NCI-H2081 (cell line): ENCODE measurements at regions not wholly inside any gene's neighbourhood (a gene's known extent, or its start where the extent isn't known, plus 50 kb on each side); places are given as distances from the start of the nearest gene placed in this dataset.

Source experiments
- DNase-seq, 2 experiments: peaks; one replicate each; lab custom pipeline; 2025; lab: John Stamatoyannopoulos, UW

- DNase-seq, result no peak
Measured at GRCh38 chr6:43948527-43949485, 178.4 kb downstream of the MRPL14 start.

DNA sequence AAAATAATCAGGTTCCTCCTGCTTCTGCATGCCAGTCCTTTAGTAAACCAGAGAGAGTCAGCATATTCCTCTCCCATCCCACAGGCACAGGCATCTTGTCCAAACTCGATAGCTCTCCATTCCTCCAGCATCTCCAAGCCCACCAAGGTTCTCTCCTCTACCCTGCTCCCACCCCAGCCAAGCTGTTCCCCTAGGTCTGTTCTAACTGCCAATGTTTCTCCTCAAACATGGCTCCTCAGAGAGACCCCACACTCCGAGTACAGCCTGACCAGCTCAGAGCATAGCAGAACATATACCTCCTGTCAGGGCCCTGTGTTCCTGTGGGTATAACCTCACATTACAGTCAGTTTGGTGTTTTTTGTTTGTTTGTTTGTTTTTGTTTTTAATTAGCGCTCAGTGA, 177.8 kb downstream of the VEGFA start:
- no peak for DNase-seq

DNA sequence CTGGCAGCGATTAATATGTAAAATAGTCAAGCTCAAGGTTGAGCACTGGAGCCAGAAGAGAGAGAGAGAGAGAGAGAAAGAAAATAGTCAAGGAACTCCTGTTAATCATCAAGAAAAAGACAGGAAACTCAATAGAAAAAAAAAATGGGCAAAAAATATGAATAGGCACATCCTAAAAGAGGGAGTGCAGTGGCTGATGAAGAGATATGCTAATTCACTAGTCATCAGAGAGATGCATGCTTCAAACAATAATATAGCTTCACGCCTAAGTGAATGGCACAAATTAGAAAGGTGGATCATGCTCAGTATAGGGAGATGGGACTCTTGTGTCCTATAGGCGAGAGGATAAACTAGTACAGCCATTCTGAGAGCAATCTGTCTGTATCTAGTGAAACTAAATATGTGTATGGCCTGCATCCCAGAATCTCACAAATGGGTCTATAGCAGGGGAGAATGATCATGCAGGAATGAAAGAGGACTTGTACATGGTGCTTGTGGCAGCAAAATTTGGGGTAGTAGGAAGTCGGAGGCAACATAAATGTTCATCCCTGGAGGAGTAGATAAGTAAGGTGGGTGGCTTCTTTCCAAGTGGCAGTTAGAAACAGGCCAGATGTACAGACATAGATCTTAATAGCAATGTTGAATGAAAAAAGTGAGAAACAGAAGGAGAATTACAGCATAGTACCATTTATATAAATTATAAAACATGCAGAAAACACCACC, 176.8 kb downstream of the VEGFA start:
- no peak for DNase-seq

GRCh38 chr6:43945768-43946080, 175.7 kb downstream of the VEGFA start:
- DNase-seq, result no peak

- no peak for DNase-seq
Measured at GRCh38 chr6:43944908-43945767, 175.1 kb downstream of the VEGFA start.

- DNase-seq, result no peak
Measured at GRCh38 chr6:43943781-43944250, 173.8 kb downstream of the VEGFA start.

DNA sequence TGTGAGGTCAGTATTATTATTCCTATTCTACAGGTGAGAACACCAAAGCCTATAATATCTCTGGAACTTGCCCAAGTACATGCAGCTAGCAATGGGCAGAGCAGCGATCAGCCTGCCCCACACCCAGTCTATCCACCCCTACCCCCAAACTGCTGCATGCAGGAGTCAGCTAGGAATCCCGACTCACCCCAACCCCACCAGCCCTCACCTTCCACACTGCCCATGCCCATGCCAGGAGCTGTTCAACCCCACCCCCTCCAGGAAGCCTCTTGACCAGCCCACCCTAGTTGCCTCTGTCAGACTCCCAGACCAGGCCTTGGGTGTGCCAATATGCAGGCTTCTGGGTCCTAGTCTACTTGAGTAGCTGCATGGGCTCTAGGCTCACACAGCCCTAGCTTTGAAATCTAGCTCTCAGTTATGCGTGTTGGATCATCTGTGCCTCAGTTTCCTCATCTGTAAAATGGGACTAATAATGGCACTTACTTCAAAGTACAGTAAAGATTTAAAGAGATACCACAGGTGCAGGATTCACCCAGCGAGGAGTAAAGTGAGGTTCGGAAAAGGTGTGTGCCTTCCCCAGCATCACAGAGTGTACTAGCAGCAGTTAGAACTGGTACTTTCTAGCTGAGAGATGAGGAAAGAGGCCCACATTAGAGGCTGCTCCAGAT, 173.2 kb downstream of the VEGFA start:
- DNase-seq, result no peak

DNA sequence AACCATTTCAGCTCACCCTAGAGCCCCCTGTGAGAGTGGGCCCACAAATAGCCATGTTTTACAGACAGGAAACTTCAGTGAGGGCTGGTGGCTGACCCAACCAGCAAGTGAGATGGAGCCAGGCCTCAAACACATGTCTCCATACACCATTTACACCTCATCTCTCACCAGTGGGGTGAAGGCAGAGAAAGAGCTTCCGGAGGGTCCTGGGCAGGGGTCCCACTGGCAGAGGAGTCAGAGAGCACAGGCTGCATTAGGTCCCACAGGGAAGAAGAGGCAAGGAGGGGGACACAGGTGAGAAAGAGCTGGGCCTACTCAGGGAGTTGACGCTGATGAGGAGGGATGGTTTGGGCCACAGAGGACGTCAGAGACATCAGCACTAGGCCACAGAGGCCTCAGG, 172.6 kb downstream of the VEGFA start:
- no peak for DNase-seq

GRCh38 chr6:43942011-43942442, 172.0 kb downstream of the VEGFA start:
- peak in 1 of 2 experiments; percentile 13 for DNase-seq

GRCh38 chr6:43941174-43941573, 171.2 kb downstream of the VEGFA start:
- DNase-seq, result no peak

GRCh38 chr6:43940393-43941087, 170.5 kb downstream of the VEGFA start:
- DNase-seq, result no peak

DNA sequence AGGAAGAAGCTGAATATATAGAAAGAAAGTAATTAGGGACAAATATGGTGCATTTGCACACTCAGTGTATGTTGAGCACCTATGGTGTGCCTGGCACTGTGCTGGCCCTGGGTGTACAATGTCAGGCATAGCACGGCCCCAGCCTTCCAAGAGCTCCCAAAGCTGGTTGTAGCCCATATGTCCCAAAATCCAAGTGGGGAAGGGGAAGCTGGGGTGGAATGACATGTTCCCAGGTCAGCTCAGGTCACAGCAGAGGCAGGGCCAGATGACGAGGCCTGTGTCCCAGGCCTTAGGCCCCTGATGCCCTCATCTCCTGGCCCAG, 170.0 kb downstream of the VEGFA start:
- DNase-seq, result no peak

DNA sequence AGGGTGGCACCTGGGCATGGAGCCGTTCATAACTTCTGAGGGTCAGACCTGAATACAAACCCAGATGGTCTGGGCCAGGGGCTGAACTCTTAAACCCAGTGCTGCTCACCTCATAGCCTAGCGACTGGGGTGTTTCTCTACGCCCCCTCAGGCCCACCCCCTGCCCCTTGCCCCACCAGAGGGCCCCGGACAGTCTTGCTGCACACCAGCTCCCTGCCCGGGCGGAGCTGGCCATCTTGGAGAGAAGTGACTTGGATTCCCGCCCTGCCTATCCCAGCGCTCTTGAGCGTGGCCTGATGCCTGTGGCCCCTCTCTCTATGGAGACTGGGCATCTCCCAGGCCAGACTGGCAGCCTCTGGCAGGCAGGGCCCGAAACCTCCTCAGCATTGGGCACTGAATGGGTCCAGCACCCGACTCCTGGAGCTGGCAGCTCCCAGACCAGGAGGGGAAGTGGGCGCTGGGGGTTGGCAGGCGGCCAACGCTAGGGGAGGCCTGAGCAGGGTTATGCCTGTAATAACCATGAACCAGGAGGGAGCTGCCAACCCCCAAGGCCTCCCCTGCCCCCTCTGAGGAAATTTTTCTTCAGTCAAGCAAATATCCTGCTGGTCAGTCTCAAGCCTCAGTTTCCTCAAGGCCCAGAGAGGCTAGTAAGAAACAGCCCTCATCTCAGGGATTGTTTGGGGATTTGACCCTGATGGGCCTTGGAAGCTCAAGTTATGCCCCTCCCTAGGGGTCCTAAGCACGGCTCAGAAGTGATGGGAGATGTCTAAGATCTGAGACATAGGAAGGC, 169.5 kb downstream of the VEGFA start:
- DNase-seq, result no peak

GRCh38 chr6:43938178-43939105, 168.4 kb downstream of the VEGFA start:
- no peak for DNase-seq

DNA sequence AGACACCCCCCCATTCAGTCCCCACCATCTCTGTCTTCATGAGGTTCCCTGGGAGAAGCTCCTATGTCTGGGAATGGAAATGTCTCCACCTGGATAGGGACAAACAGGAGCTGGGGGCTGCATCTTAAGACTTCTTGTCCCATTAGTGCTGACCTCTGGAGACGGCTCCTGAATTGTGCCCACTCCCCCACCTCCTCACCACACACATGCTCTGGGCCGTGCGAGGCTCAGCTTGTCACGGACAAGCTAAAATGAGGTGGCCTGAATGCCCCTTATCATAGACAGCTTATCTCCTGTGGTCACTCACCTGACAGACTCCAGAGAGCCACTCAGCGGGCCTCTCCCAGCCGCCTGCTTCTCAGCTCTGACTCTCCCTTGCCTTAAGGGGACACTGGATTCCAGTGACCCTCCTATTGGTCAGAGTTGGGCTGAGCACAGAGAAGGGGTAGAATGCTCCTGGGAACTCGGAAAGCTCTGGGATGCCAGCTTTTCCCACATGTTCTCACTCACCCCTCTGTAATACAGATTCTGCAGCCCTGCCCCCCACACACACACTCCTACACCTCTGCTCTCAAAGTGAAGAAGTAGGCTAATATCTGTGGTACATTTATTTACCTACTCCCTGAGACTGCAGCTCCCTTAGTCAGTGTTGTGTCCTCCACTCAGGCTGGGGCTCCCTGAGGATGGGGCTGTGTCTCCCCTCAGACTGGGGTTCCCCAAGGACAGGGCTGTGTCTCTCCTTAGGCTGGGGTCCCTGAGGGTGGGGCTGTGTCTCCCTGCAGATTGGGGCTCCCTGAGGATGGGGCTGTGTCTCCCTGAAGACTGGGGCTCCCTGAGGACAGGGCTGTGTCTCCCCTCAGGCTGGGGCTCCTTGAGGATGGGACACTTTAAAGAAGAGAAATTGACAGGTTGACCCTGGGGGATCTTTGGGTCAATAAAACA, 167.5 kb downstream of the VEGFA start:
- DNase-seq, result no peak

DNA sequence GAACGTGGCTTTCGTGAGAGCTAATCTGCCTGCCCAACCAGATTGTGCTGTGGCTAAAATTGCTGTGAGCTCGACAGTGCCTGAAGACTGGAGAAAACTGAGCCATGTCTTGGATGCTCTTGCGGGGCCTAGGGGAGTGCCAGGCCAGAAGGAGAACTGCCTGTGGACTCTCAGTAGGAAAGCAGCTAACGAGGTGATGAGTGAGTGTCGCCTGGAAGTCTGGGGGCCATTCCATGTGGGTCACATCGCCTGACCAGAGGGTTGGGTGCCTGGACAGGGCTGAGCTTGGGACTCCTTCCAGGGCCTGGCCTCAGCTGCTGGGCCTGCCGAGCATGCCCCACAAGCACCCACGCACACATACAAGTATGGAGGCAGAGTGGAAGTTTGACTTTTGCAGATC, 166.5 kb downstream of the VEGFA start:
- DNase-seq, result no peak

DNA sequence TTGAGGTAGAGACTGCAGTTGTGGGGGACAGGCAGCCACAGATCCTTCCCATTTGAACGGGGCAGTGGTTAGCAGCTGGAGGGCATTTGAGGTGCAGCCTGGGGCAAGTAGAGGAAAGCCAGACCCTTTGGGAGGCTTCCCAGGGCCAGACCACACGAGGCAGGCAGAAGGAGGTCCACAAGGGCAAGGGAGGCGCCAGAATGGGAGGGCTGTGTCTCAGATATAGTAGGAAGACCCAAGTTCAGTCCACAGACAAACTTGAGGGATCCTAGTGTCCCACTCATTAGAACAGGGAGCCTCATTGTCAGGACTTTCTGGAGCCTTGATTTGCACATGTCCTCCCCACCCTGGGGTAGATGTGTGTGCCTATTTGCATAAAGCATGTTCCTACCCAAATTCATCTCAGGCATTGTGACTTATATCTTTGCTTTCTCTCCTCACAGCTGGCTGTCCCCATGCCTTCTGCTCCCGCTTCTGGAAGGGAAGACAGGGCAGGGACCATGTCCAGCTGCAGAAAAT, 166.0 kb downstream of the VEGFA start:
- no peak for DNase-seq
